HL-60 (cell line): ENCODE measurements at regions not wholly inside any gene's neighbourhood (a gene's known extent, or its start where the extent isn't known, plus 50 kb on each side); places are given as distances from the start of the nearest gene placed in this dataset.

Experiments
- DNase-seq, 2 experiments: peaks; one replicate each; pipeline ENCODE4 v3.0.0-alpha.2; 2010 to 2020; ENCODE audit warnings: low read depth in 1 of 2, low spot score in 1 of 2
- H3K27ac ChIP-seq: fragments of 250-450 bp; sonication (Bioruptor Pico); replicated peaks from 2 replicates; pipeline ENCODE4 v1.5.1; 2020; ENCODE audit warnings: mild to moderate bottlenecking, moderate library complexity
- H3K27me3 ChIP-seq: fragments of 250-450 bp; sonication (Bioruptor Pico); 2 replicates; pipeline ENCODE4 v1.5.1; 2021; ENCODE audit warnings: mild to moderate bottlenecking, moderate library complexity; ENCODE audit not compliant: insufficient read depth, poor library complexity, severe bottlenecking
- H3K4me3 ChIP-seq: replicated peaks from 2 replicates; pipeline ENCODE4 v1.5.1; 2011; ENCODE audit warnings: mild to moderate bottlenecking, control low read depth, low read length; ENCODE audit not compliant: insufficient read depth
- GABPA ChIP-seq: IDR thresholded peaks from 2 replicates; pipeline ENCODE4 v1.6.1; 2012; ENCODE audit warnings: low read depth
- POLR2AphosphoS5 ChIP-seq: IDR thresholded peaks from 2 replicates; pipeline ENCODE4 v1.6.1; 2012; ENCODE audit warnings: low read depth
- SPI1 ChIP-seq: IDR thresholded peaks from 2 replicates; pipeline ENCODE4 v1.6.1; 2012; ENCODE audit warnings: low read depth, mild to moderate bottlenecking, borderline replicate concordance
- TF ChIP-seq, protein P1 (sequence below): IDR thresholded peaks from 2 replicates; pipeline ENCODE4 v1.6.1; 2012; ENCODE audit warnings: low read depth; ENCODE audit not compliant: insufficient replicate concordance
- TF ChIP-seq, protein P2 (sequence below): IDR thresholded peaks from one replicate; pipeline ENCODE4 v1.5.1; 2011; ENCODE audit warnings: low read length, control low read depth, inconsistent platforms; ENCODE audit not compliant: insufficient read depth

DNA sequence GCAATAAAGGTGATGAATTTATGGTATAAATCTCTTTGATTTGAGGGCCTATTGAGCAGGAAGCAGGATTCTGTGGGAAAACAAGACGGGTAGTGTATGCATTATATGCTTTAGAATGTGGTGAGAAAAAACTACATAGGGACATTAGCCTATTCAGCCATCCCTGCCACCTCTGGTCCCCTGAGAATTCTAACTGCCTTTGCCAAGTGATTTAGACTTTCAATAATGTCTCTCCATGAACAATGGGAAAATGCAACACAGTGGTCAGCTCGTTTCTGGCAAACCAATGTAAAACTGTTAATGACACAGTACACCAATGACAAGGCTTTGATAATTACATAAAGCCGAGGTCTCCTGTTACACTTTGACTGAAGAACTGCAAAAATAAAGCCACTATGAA, 314.7 kb upstream of the CNTN4 start:
- no peak overlapping the region for H3K27ac ChIP-seq
- H3K4me3 ChIP-seq, result no peak overlapping the region
- DNase-seq, result no peak
- H3K27me3 ChIP-seq, result no peaks in the 10 kb centered on the region
- TF ChIP-seq SPI1 (no peak), POLR2AphosphoS5 (no peak), GABPA (no peak)
- TF ChIP-seq, protein P1, sequence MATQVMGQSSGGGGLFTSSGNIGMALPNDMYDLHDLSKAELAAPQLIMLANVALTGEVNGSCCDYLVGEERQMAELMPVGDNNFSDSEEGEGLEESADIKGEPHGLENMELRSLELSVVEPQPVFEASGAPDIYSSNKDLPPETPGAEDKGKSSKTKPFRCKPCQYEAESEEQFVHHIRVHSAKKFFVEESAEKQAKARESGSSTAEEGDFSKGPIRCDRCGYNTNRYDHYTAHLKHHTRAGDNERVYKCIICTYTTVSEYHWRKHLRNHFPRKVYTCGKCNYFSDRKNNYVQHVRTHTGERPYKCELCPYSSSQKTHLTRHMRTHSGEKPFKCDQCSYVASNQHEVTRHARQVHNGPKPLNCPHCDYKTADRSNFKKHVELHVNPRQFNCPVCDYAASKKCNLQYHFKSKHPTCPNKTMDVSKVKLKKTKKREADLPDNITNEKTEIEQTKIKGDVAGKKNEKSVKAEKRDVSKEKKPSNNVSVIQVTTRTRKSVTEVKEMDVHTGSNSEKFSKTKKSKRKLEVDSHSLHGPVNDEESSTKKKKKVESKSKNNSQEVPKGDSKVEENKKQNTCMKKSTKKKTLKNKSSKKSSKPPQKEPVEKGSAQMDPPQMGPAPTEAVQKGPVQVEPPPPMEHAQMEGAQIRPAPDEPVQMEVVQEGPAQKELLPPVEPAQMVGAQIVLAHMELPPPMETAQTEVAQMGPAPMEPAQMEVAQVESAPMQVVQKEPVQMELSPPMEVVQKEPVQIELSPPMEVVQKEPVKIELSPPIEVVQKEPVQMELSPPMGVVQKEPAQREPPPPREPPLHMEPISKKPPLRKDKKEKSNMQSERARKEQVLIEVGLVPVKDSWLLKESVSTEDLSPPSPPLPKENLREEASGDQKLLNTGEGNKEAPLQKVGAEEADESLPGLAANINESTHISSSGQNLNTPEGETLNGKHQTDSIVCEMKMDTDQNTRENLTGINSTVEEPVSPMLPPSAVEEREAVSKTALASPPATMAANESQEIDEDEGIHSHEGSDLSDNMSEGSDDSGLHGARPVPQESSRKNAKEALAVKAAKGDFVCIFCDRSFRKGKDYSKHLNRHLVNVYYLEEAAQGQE, result no peak
- TF ChIP-seq, protein P2, sequence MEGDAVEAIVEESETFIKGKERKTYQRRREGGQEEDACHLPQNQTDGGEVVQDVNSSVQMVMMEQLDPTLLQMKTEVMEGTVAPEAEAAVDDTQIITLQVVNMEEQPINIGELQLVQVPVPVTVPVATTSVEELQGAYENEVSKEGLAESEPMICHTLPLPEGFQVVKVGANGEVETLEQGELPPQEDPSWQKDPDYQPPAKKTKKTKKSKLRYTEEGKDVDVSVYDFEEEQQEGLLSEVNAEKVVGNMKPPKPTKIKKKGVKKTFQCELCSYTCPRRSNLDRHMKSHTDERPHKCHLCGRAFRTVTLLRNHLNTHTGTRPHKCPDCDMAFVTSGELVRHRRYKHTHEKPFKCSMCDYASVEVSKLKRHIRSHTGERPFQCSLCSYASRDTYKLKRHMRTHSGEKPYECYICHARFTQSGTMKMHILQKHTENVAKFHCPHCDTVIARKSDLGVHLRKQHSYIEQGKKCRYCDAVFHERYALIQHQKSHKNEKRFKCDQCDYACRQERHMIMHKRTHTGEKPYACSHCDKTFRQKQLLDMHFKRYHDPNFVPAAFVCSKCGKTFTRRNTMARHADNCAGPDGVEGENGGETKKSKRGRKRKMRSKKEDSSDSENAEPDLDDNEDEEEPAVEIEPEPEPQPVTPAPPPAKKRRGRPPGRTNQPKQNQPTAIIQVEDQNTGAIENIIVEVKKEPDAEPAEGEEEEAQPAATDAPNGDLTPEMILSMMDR, result no peak

DNA sequence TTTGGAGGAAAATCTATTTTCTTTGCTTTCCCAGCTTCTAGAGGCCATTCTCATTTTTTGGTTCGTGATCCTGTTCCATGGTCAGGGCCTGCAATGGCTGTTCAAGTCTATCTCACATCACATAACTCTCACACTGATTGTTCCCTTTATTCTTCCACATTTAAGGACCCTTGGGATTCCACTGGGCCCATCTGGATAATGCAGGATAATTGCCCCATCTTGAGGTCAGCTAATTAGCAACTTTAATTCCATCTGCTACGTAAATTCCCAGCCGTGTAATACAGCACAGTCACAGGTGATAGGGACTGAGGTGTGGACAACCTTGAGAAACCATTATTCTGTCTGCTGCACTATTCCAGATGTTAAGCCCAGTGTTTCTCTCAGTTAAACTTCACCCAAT, 311.6 kb upstream of the CNTN4 start:
- TF ChIP-seq, protein P1, result no peak
- no peak for TF ChIP-seq POLR2AphosphoS5
- TF ChIP-seq SPI1, result no peak
- TF ChIP-seq, protein P2, result no peak
- TF ChIP-seq GABPA, result no peak
- H3K27ac ChIP-seq, result no peak overlapping the region
- no peak for DNase-seq
- H3K27me3 ChIP-seq, result no peaks in the 10 kb centered on the region
- no peak overlapping the region for H3K4me3 ChIP-seq

DNA sequence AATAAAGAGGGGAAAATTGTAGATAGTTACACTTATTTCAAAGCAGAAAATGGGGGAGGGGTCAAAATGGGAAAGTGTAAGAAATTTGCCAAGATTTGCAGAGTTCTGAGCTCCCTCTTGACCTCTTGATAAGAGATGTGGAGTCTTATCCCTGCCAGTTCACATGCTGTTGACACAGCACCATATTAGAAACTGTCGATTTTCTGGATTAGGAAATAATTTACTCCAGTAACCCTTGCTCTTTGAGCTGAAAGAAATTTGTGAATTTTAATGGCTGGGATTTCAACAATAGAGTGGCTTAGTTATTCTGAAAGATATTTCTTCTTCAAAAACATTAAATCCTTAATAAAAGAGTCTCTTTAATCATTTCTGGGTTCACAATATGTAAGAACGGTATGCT, 306.2 kb upstream of the CNTN4 start:
- DNase-seq, result no peak
- no peak overlapping the region for H3K27ac ChIP-seq
- TF ChIP-seq, protein P1, result no peak
- TF ChIP-seq SPI1, result no peak
- TF ChIP-seq GABPA, result no peak
- TF ChIP-seq POLR2AphosphoS5, result no peak
- H3K4me3 ChIP-seq, result no peak overlapping the region
- no peaks in the 10 kb centered on the region for H3K27me3 ChIP-seq
